ENCODE measurements at regions not wholly inside any gene's neighbourhood (a gene's known extent, or its start where the extent isn't known, plus 50 kb on each side); places are given as distances from the start of the nearest gene placed in this dataset.

GRCh38 chr17:70661342-70662222, 492.2 kb downstream of the KCNJ2 start:
- Histone ChIP-seq H2BK5ac (ENCODE audit: low read depth, low read length) (no peak overlapping the region), H3K27ac (ENCODE audit: low read depth, low read length) (no peak overlapping the region), H4K20me1 (replicated peaks in 1 of 2; ENCODE audit: control insufficient read depth in 1 of 2, insufficient read depth in 2 of 2, low read length in 2 of 2) (no peaks in the 10 kb centered on the region), H3K36me3 (ENCODE audit: control insufficient read depth in 2 of 4, insufficient read depth in 4 of 4, low read length in 3 of 4) (no peaks in the 10 kb centered on the region), H3K4me2 (ENCODE audit: insufficient read depth in 1 of 2, low read depth in 2 of 2, low read length in 2 of 2) (no peak overlapping the region), H3K23ac (ENCODE audit: insufficient read length) (no peak overlapping the region), H2BK12ac (ENCODE audit: low read depth, low read length) (no peak overlapping the region), H3K14ac (ENCODE audit: insufficient read length) (no peak overlapping the region), H4K8ac (ENCODE audit: extremely low read depth, insufficient read depth, low read length) (no peak overlapping the region), H2BK15ac (ENCODE audit: low read length) (no peak overlapping the region), H2AFZ (ENCODE audit: low read length) (no peak overlapping the region), H3K79me1 (ENCODE audit: low read depth, low read length) (no peaks in the 10 kb centered on the region), H4K5ac (ENCODE audit: insufficient read length, low read depth, low read length) (no peak overlapping the region), H3K4ac (replicated peaks; ENCODE audit: insufficient read length, low read depth, low read length) (no peak overlapping the region), H3K18ac (ENCODE audit: extremely low read depth, low read length) (no peak overlapping the region), H3K27me3 (replicated peaks in 1 of 4; ENCODE audit: control insufficient read depth in 3 of 4, extremely low read depth in 1 of 4, insufficient read depth in 3 of 4, low read length in 3 of 4) (no peaks in the 10 kb centered on the region), H3K4me3 (ENCODE audit: extremely low read depth in 1 of 4, insufficient read depth in 2 of 4, low read depth in 3 of 4, low read length in 4 of 4) (no peak overlapping the region), H3K56ac (replicated peaks; ENCODE audit: insufficient read length, low read depth, low read length) (no peak overlapping the region), H2AK5ac (ENCODE audit: low read depth, low read length) (no peak overlapping the region), H2BK120ac (replicated peaks; ENCODE audit: low read depth, low read length) (no peak overlapping the region), H3K9ac (replicated peaks in 1 of 4; ENCODE audit: extremely low read depth in 1 of 4, low read depth in 3 of 4, low read length in 3 of 4) (no peak overlapping the region), H3K79me2 (ENCODE audit: control insufficient read depth in 1 of 2, insufficient read depth in 2 of 2, low read length in 2 of 2) (no peaks in the 10 kb centered on the region), H2BK20ac (ENCODE audit: low read length) (no peak overlapping the region), H3K9me3 (ENCODE audit: insufficient read depth in 2 of 2, low read depth in 1 of 2, low read length in 1 of 2) (no peaks in the 10 kb centered on the region), H4K91ac (replicated peaks; ENCODE audit: insufficient read length, low read length) (no peak overlapping the region), H3K4me1 (replicated peaks in 1 of 4; ENCODE audit: control insufficient read depth in 3 of 4, insufficient read depth in 4 of 4, low read length in 3 of 4) (no peaks in the 10 kb centered on the region), H3K23me2 (ENCODE audit: low read depth, low read length) (no peaks in the 10 kb centered on the region)
- DNase-seq (ENCODE audit: low read depth in 1 of 2, low spot score in 2 of 2) (no peak), FAIRE-seq (no peak)
- POLR2A ChIA-PET (ENCODE audit: partially characterized antibody), result no interaction called here
- CTCF ChIA-PET (ENCODE audit: partially characterized antibody), result no interaction called here
- WGBS, 2 experiments (ENCODE audit: extremely low coverage in 1 of 2, insufficient coverage in 1 of 2, insufficient read length in 1 of 2, insufficient replicate concordance in 2 of 2, low coverage in 1 of 2, low lambda C conversion rate in 2 of 2, missing lambda C conversion rate in 1 of 2), result 89% methylated on average over 10 of the region's 10 CpGs; no CpG with 5 or more reads in 1 of the 2 experiments
- TF ChIP-seq MAX (IDR thresholded peaks at IDR 0.05), result no peak
- no peak for TF ChIP-seq TAF1 (IDR thresholded peaks at IDR 0.05; ENCODE audit: low read depth, low read length)
- TF ChIP-seq TAF7 (optimal IDR thresholded peaks at IDR 0.05; ENCODE audit: borderline replicate concordance, low read depth, low read length), result no peak
